ENCODE measurements at regions not wholly inside any gene's neighbourhood (a gene's known extent, or its start where the extent isn't known, plus 50 kb on each side); places are given as distances from the start of the nearest gene placed in this dataset.
"Not testable (repeated sequence)": the region's sequence is repeated elsewhere in the genome, so short reads cannot be mapped to it uniquely, and the experiment has no call there.

DNA sequence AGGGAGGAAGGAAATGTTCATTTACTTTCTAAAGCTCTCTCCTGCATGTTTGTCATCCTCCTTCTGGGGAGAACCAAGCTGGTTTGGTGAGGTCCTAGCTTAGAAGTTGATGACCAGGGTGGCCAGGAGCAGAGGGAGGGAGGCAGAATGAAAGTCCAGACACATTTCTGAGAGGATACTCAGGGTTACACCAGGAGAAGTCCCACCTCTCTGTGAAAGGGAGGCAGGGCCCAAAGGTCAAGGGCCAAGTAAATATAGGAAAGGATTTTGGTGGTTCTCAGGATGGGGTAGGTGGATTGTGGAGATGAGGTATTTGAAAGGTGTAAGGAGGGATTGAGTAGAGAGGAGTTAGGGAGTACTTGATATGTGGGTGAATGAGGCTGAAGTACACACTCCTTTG, 58.0 kb upstream of the FBXO11 start:
- intact Hi-C loops (cut with DNase I) = no loop called here
- no peak for DNase-seq
- no peak for ATAC-seq

DNA sequence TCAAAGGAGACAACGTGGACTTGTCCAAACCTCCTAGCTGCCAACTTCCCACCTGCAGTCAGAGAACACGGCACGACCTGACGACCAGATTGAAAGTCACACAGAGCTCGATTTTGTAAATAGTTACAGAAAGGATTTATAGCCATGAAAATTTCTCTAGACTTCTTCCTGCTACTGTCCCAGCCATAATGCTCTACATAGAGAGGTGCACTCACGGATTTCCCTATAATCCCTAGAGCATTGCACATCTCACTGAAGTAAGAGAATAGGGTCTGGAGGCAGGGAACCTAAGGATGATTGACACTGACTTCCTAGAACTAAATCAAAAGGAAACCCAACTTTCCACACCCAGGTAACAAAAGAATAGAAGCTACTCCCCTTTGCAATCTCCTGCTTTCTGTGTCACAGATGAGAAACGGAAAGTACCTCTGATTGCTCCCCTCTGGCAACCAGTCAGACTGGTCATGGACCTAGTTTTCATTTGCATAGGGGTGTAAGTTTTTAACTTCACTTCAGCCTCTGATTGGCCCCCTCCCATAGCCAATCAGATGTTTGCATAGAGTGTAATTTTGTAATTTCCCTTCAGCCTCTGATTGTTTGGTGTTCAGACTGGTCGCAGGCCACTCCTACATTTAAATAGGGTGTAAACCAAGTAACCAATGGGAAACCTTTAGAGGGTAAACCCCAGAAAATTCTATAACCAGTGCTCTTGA, 58.6 kb upstream of the FBXO11 start:
- no peak for DNase-seq
- intact Hi-C loops (cut with DNase I) = no loop called here
- ATAC-seq = no peak

DNA sequence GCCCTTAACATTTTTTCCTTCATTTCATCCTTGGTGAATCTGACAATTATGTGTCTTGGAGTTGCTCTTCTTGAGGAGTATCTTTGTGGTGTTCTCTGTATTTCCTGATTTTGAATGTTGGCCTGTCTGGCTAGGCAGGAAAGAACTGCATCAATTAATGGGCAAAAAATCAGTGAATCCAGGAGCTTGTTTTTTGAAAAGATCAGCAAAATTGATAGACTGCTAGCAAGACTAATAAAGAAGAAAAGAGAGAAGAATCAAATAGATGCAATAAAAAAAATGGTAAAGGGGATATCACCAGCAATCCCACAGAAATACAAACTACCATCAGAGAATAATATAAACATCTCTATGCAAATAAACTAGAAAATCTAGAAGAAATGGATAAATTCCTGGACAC, 70.4 kb upstream of the FBXO11 start:
- ATAC-seq; intact Hi-C loops (cut with DNase I); DNase-seq: not testable (repeated sequence)

DNA sequence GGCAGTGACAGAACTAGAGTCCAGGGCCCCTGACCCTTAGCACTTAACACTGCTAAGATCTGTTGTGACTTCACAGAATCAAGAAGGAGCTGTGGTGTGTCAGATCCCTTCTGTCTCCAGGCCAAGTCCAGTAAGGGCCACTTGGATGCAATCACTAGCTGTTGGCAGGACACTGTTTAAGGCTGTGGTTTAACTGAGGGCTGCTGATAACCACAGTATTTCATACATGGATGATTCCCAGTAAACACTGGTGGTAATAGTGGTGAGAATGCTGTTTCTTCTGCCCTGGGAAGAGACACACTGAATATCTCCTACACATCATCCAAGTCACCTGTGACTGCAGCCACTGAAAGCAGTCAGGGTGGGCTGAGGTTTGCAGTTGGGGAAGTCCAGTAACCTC, 77.7 kb upstream of the FBXO11 start:
- ATAC-seq = peak in 1 of 2 donors; percentile 83
- peak; percentile 23 for DNase-seq
- intact Hi-C loops (cut with DNase I) = no loop called here

DNA sequence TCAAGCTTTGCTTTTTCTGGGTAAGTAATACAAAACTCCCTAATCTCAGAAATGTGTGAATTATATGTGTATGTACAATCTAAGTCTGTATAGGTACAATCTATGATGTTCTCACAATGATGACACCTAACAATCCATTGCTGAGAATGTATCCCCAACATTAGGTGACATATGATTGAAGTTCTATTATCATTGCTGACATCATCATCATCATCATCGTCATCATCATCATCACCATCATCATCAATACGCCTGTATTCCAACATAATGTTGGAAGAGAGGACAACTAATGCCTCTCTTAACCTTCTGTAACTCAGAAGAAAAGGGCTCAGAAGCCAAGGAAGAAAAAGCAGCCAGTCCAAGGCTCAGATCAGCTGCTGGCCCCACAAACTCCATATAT, 84.2 kb upstream of the FBXO11 start:
- DNase-seq (no peak), ATAC-seq (no peak)
- intact Hi-C loops (cut with DNase I) = no loop called here

DNA sequence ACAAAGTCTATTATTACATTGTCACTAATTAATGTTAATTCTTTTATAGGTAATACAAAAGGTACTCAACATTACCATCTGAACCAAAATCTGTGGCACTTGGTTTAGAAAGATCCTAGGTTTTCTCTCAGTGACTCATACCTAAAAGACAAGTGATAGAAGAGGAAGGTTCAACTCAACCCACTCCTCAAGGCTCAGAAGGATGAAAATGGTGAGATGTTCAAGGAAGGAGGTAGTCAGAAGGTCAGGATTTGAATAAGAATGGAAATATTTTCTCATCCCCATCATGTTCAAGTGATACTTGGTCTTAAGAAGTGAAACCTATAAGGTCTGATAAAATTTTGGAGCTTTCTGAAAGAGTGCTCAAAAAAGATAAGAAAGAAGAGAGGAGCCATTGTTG, 86.4 kb upstream of the FBXO11 start:
- DNase-seq (no peak), ATAC-seq (no peak)
- intact Hi-C loops (cut with DNase I) = no loop called here

DNA sequence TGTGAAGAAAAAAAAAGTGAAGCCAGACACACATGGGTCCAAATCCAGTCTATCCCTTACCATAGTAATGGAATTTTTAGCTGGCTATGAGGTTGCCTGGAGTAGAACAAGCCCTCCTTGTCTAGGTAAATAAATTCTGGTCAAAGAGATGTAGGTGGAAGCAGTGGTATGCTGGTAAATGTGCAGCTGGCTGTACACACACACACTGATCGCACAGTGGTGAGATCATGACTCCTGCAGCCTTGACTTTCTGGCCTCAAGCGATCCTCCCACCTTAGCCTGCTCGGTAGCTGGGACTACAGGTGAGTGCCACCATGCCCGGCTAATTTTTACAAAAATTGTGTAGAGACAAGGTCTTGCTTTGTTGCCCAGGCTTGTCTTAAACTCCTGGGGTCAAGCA, 90.5 kb upstream of the FBXO11 start:
- no peak for ATAC-seq

DNA sequence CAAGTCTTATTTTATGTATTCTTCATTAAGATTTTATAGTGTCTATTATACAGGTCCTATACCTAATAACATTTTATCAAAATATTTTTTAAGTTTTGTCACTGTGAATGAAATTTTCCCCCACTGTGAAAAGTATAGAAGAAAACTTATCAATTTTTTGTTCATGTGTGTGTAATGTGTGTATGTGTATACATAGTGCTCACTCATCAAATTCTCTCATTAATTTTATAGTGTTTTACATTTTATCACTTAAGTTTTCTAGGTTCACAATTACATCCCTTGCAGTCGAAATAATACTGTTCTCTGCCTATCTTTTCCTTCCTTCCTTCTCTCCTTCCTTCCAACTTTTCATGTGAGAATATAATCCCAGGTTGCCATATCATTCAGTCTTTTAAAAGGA, 93.2 kb upstream of the FBXO11 start:
- intact Hi-C loops (cut with DNase I) = no loop called here
- no peak for ATAC-seq
- no peak for DNase-seq

More for the DNA sequence above, 90.5 kb upstream of the FBXO11 start:
- DNase-seq = no peak
- intact Hi-C loops (cut with DNase I) = no loop called here

DNA sequence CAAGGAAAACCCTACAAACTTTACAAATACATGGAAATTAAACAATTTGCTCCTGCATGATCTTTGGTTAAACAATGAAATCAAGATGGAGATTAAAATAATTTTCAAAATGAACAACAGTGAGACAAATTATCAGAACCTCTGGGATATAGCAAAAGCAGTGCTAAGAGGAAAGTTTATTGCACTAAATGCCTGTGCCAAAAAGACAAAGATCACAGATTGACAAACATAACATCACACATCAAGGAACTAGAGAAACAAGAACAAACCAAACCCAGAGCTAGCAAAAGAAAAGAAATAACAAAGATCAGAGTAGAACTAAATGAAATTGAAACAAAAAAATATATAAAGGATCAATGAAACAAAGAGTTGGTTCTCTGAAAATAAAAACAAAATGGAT, 95.2 kb upstream of the FBXO11 start:
- intact Hi-C loops (cut with DNase I) = no loop called here
- DNase-seq (no peak), ATAC-seq (no peak)

DNA sequence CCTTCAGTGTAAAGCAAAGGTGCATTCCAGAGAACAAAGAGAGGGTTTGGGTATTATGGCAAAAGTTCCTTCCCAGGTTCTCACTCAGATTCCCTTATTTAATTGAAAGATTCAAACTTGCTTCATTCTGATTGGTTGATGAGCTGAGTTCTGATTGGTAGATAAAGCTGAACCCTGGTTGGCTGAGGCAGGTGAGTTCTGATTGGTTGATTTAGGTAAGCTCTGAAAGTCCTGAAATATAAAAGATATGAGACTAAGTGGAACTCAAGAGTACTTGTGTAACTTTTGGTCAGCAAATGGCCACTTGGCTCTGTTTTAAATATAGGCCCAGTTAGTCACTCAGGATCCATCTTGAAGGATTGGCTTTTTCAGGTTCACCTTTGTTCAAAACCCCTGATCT, 99.8 kb upstream of the FBXO11 start:
- no peak for ATAC-seq
- intact Hi-C loops (cut with DNase I) = no loop called here
- DNase-seq = no peak

DNA sequence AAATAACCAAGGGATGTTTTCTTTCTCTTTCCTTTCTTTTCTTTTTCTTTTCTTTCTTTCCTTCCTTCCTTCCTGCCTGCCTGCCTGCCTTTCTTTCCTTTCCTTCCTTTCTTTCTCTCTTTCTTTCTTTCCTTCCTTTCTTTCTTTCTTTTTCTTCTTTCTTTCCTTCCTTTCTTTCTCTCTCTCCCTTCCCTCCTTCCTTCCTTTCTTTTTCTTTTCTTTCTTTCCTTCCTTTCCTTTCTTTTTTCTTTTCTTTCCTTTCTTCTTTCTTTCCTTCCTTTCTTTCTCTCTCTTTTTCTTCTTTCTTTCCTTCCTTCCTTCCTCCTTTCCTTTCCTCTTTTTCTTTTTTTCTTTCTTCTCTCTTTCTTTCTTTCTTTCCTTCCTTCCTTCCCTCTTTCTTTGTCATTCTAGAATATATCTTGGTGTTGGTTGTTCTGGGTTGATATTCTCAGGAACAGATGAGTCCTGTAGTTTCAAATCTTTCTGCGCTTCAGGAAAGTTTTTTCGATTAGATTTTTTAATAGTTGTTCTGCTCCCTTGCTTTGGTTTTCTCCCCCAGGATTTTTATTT, 101.5 kb upstream of the FBXO11 start:
- DNase-seq (no peak), ATAC-seq (no peak)
- intact Hi-C loops (cut with DNase I) = no loop called here

DNA sequence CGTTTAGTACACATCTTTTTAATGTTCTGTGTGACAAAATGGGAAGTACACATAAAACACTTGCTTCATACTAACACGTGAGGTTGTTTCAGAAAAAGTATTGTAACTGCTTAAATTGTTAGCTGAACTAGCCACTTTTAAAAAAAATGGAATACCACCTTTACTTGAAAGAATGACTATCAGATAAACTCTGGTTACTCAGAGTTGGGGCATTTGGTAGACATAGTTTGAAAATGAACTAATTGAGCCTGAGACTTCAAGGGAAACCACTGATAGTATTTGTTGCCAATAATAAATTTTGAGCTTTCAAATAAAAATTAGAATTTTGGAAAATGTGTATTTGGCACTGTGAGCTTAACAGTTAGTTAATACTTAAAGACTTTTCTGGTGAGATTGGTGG, 103.0 kb upstream of the FBXO11 start:
- ATAC-seq (no peak), DNase-seq (no peak)
- intact Hi-C loops (cut with DNase I) = no loop called here

DNA sequence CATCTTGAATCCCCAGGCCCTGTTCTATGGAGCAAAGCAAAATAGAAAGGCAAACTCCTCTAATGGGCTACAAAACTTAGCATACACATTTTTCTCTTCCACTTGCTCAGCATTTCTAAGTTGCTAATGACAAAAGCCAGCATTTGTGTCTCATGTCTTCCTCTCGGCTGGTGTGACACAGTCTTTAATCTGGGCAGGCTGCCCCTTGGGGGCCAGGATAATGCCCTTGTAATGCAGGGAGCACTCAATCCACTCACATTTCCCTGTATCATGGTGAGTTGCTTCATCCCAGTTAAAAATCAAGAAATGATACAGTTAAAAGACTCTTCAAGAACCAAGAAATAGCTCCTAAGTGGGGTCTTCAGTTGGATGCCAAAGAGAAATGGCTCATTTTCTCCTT, 109.1 kb upstream of the FBXO11 start:
- intact Hi-C loops (cut with DNase I) = no loop called here
- no peak for DNase-seq
- ATAC-seq = no peak

DNA sequence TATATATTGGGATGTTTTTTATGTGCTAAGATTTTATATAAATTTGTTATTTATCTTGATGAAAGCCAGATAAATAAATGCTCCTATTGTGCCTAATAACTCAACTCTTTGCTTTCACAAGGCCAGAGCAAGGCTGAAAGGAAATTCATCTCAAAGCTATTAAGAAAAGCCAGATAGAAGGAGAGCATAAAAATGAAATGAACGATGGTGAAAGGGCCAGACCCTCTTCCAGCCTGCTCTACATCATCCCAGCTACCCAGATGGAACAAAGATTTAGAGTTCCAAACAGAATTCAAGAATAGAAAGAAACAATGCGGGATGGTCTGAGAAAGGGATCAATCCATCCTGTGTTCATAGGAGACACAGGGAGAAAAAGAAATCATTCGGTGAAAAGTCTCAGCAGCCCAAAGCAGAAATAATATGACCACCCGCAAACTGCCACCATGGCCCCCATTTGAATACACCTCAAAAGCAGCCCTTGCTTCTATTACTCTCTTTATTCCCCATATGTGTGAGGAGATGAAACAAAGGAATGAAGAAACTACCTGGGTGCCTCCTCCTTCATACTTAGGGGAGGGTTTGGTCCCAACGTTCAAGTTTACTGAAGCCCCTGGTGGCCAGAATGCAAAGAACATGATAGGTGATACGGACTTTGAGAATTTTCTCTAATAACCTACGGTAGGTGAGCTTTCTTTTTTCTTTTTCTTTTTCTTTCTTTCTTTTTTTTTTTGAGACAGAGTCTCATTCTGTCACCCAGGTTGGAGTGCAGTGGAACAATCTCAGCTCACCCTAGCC, 110.1 kb upstream of the FBXO11 start:
- intact Hi-C loops (cut with DNase I) = no loop called here
- ATAC-seq = no peak
- no peak for DNase-seq

DNA sequence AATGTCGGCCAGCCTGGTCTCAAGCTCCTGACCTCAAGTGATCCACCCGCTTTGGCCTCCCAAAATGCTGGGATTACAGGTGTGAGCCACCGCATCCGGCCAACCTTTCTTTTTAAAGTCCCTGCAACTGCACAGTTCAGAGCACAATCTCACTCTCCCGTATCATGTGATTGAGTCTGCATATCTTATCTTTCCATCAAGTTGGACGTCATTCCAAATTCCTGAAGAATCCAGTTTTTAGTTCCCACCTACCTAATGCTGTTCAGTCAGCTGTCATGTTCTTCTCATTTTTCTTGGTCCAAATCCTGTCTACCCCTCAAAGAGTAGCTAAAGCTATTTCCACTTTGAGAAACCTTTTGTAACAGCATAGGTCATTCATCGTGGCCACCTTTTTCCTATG, 110.8 kb upstream of the FBXO11 start:
- intact Hi-C loops (cut with DNase I) = no loop called here
- ATAC-seq = no peak
- no peak for DNase-seq

DNA sequence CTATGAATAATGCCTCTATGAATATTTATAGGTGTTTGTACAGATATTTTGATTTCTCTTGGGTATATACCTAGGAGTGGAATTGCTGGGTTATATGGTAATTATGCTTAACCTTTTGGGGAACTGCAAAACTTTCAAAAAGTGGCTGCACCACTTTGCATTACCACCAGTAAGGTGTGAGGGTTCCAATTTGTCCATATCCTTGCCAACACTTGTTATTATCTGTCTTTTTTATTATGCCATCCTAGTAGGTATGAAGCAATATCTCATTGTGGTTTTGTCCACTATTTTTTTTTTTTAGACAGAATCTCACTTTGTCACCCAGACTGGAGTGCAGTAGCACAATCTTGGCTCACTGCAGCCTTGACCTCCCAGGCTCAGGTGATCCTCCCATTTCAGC, 112.2 kb upstream of the FBXO11 start:
- DNase-seq = no peak
- intact Hi-C loops (cut with DNase I) = no loop called here
- no peak for ATAC-seq

DNA sequence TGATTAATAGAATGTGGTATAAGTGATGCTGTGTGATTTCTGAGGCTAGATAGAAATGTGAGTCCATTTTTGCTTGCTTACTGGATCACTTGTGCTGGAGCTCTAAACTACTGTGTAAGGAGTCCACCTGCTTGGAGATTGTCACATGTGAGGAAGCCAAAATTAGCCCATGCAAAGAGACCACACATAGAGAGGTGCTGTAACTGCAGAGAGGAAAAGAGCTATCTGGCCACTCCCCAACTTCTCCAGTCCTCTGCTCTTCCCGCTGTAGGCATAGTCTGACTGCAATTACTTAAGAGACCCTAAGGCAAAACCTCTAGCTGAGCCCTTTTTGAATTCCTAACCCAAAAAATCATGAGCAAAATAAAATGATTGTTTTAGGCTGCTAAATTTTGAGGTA, 120.6 kb upstream of the FBXO11 start:
- ATAC-seq (no peak), DNase-seq (no peak)
- intact Hi-C loops (cut with DNase I) = no loop called here

DNA sequence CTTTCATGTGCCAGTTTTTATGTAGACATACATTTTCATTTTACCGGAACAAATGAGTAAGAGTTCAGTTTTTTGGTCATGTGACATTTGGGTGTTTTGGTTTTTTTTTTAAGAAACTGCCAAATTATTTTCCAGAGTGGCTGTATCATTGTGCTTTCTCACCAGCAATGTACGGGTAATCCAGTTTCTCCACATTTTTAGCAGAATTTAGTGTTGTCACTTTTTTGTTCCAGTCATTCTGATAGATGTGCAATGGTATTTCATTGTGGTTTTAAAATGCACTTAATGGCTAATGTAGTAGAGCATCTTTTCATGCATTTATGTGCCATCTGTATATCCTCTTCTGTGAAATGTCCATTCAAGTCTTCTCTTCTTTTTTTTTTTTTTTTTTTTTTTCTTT, 126.5 kb upstream of the FBXO11 start:
- intact Hi-C loops (cut with DNase I) = no loop called here
- DNase-seq = no peak
- no peak for ATAC-seq

DNA sequence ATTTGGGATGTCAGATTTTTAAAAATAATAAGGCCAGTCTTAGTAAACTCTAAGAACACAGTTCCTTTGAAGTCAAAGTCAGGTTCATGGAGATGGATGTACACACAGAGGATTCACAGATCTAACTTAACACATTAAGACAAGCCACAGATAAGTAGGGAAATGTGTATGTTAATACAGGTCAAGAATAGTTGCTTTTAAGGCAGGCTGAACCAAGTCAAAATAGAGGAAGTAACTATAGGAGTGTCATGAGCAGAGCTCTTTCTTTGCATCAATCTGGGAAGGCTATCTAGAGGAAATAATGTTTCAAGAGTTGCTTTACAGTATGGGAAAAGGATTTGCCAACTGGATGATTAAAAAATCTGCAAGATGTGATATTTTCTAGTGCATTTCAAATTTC, 128.0 kb upstream of the FBXO11 start:
- ATAC-seq (no peak), DNase-seq (no peak)
- intact Hi-C loops (cut with DNase I) = no loop called here

DNA sequence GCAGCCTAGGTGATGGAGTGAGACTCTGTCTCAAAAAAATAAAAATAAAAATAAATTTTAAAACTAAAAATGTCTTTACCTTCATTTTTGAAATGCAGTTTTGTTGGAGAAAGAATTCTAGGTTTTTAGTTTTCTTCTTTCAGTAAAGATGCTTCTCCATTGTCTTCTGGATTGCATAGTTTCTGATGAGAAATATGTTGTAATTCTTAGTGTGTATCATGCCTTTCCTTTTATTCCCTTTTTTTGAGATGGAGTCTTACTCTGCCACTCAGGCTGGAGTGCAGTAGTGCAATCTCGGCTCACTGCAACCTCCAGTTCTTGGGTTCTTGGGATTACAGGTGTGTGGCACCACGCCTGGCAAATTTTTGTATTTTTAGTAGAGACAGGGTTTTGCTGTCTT, 130.0 kb upstream of the FBXO11 start:
- ATAC-seq (no peak), DNase-seq (no peak)
- intact Hi-C loops (cut with DNase I) = no loop called here
